ENCODE measurements at regions not wholly inside any gene's neighbourhood (a gene's known extent, or its start where the extent isn't known, plus 50 kb on each side); places are given as distances from the start of the nearest gene placed in this dataset.

DNA sequence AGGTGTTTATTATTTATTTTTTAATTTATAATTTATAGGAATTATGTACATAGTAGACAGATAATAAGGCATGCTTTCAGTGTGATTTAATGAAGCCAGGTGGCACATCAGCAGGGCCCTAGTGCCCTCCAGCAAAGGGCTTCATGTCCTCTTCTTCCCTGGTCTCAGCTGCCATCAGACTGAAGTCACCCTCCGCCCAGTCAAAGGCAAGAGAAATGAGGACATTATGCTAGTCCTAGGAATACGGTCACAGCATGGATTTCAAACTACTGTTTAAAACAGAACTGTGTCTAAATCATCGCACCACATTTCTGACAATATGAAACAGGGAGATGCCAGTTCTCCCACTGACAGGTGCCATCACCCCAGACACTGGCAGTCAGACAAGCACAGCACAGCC, 168.1 kb downstream of the SEC16B start:
- TF ChIP-seq, protein P1, sequence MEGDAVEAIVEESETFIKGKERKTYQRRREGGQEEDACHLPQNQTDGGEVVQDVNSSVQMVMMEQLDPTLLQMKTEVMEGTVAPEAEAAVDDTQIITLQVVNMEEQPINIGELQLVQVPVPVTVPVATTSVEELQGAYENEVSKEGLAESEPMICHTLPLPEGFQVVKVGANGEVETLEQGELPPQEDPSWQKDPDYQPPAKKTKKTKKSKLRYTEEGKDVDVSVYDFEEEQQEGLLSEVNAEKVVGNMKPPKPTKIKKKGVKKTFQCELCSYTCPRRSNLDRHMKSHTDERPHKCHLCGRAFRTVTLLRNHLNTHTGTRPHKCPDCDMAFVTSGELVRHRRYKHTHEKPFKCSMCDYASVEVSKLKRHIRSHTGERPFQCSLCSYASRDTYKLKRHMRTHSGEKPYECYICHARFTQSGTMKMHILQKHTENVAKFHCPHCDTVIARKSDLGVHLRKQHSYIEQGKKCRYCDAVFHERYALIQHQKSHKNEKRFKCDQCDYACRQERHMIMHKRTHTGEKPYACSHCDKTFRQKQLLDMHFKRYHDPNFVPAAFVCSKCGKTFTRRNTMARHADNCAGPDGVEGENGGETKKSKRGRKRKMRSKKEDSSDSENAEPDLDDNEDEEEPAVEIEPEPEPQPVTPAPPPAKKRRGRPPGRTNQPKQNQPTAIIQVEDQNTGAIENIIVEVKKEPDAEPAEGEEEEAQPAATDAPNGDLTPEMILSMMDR (IDR thresholded peaks at IDR 0.05; ENCODE audit: extremely low read depth, missing control alignments), result no peak
- no peak for DNase-seq (ENCODE audit: low spot score)

DNA sequence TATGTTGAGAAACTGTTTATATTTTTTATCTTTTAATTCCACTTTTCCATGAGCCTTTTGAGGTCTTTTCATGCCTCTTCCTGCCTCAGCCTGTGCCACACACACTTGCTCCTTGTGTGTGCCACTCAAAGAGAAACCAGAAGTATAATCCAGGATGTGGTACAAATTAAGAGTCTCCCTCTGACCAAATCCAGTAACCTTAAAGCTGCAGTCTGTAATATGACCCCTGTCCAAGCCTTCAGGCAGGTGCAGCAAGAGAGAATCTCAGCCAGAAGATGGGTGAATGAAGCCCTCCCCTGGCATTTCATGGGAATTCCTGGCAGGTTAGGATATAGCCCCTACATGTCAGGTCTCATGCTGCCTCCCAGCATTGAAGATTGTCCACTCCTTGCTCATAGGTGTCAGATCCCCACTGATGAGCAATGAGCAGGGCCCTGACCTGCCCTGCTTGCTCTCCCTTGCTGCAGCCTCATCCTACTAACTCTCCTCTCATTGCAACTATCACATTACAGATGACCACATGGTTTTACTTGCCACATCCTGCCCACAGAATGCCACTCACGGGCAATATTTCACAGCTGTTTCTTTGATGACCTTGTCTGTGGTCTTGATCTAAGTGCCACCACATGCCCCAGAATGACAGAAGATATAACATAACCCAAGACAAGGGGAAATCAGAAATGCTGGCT, 169.3 kb downstream of the SEC16B start:
- no peak for DNase-seq (ENCODE audit: low spot score)
- TF ChIP-seq, protein P1 (IDR thresholded peaks at IDR 0.05; ENCODE audit: extremely low read depth, missing control alignments), result no peak

DNA sequence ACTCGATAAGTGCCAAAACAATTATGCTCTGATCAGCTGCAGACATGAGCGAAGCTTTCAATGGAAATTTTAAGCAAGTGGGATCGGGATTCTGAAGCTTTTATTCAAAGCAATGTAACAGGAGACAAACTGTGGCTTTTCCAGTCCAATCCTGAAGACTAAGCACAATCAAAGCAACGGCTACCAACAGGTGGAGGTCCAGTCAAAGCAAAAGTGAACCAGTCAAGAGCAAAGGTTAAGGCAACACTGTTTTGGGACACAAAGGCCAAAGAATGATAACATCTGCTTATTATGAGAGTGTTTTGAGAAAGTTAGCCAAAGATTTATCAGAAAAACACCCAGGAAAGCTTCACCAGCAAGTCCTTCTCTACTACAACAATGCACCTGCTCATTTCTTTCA, 170.1 kb downstream of the SEC16B start:
- TF ChIP-seq, protein P1 (IDR thresholded peaks at IDR 0.05; ENCODE audit: extremely low read depth, missing control alignments), result no peak
- no peak for DNase-seq (ENCODE audit: low spot score)

DNA sequence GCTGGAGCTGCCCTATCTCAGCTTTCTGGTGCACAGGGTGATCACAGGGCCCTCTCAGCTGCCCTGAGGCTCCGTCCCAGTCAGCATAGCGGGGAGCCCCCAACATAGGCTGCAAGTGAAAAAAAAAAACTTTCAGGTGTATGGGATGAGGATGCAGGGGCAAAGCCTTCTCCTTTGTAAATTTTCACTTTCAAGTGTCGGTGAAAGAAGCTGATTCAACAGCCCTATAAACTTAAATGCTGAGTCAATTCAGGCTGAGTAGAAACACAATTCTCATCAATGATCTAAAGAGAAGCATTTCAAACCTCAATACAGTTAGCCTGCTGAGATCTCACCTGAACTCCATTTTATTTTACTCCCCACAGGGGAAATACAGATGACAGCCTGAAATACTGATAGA, 171.2 kb downstream of the SEC16B start:
- no peak for DNase-seq (ENCODE audit: low spot score)
- TF ChIP-seq, protein P1 (IDR thresholded peaks at IDR 0.05; ENCODE audit: extremely low read depth, missing control alignments), result no peak

DNA sequence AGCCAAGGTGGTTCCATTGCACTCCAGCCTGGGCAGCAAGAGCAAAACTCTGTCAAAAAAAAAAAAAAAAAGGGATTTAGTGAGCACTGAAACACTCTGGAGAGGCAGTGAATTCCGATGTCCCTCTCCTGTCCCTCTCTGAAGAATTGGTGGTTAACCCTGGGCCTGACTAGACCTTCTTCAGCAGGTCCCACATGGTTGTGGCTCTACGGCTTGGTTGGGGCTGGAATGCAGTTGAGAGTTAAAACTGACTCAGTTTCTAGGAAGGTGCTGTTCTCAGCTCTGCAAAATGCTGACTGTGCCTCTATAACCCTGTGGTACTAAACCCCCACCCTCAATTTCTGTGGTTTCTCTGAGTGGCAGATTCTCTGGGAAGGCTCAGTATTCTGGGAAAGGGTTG, 173.3 kb downstream of the SEC16B start:
- no peak for DNase-seq (ENCODE audit: low spot score)
- TF ChIP-seq, protein P1 (IDR thresholded peaks at IDR 0.05; ENCODE audit: extremely low read depth, missing control alignments), result no peak

DNA sequence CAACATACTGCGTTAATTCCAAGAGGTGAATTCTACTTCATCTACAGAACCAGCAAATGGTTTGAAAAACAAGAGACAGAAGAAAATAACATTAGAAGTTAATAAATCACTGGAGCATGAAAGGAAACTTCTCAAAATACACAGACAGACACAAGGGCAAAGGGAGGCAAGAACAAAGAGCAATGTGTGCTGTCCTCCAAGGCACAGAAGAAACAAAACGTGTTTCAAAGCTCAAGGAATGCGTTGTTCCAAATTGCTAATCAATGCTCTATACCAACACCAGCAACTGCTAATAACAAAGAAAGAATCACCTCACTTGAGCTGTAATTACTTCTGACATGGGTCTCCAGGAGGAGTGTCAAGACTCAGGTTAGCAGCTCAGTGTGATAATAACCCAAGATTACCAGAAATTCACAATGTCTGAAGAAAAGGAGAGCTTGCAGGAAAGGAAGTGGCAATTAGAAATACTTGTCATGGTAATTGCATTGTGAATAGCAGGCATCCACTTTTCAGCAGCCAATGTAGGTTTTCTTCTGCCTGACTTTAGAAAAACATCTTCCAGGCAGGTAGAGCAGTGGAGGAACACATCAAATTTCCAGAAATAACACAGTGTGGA, 175.4 kb downstream of the SEC16B start:
- TF ChIP-seq, protein P1 (IDR thresholded peaks at IDR 0.05; ENCODE audit: extremely low read depth, missing control alignments), result no peak
- no peak for DNase-seq (ENCODE audit: low spot score)

DNA sequence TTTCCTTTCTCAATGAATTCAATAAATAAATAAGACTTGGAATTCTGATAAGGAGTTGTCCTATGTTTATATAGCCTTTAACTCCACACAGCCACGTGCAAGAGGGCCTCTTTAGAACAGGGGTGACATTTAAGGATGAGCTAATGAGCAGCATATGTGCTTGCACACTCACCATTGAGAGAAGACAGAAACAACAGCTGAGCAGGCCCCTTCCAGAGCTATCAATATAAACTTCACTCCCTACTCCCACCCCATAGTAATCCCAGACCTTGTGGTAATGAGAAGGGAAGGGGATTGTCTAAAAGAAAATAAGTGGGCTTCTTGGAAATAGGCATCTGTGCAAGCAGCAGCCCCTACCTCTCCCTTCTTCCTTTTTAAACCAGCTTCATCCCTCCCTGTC, 176.0 kb downstream of the SEC16B start:
- TF ChIP-seq, protein P1 (IDR thresholded peaks at IDR 0.05; ENCODE audit: extremely low read depth, missing control alignments), result no peak
- no peak for DNase-seq (ENCODE audit: low spot score)
